Lower leg skin (tissue), 3 donors: ENCODE measurements at regions not wholly inside any gene's neighbourhood (a gene's known extent, or its start where the extent isn't known, plus 50 kb on each side); places are given as distances from the start of the nearest gene placed in this dataset.

ENCODE experiments used
- POLR2A ChIP-seq, 2 donors: fragments of 450-650 bp; IDR thresholded peaks; one replicate each; pipeline ENCODE4 v1.6.1; 2016 to 2017; ENCODE audit warnings: antibody characterized with exemption in 2 of 2, mild to moderate bottlenecking in 1 of 2, moderate library complexity in 1 of 2
- TF ChIP-seq, protein P1 (sequence below), 3 donors: fragments of 450-650 bp; IDR thresholded peaks; one replicate each; pipeline ENCODE4 v1.5.1; 2016; ENCODE audit warnings: antibody characterized with exemption in 3 of 3, mild to moderate bottlenecking in 3 of 3, moderate library complexity in 2 of 3

- TF ChIP-seq POLR2A (IDR thresholded peaks at IDR 0.05): no peak
- TF ChIP-seq, protein P1, sequence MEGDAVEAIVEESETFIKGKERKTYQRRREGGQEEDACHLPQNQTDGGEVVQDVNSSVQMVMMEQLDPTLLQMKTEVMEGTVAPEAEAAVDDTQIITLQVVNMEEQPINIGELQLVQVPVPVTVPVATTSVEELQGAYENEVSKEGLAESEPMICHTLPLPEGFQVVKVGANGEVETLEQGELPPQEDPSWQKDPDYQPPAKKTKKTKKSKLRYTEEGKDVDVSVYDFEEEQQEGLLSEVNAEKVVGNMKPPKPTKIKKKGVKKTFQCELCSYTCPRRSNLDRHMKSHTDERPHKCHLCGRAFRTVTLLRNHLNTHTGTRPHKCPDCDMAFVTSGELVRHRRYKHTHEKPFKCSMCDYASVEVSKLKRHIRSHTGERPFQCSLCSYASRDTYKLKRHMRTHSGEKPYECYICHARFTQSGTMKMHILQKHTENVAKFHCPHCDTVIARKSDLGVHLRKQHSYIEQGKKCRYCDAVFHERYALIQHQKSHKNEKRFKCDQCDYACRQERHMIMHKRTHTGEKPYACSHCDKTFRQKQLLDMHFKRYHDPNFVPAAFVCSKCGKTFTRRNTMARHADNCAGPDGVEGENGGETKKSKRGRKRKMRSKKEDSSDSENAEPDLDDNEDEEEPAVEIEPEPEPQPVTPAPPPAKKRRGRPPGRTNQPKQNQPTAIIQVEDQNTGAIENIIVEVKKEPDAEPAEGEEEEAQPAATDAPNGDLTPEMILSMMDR (IDR thresholded peaks at IDR 0.05): no peak
Observed at GRCh38 chr1:221141096-221141495, 261.9 kb downstream of the HLX start.
